ENCODE measurements at regions not wholly inside any gene's neighbourhood (a gene's known extent, or its start where the extent isn't known, plus 50 kb on each side); places are given as distances from the start of the nearest gene placed in this dataset.

- ChIA-PET CTCF (no interaction called here), POLR2A (ENCODE audit: low non-redundant PET) (no interaction called here)
- TF ChIP-seq CTCF (conservative IDR thresholded peaks at IDR 0.05; ENCODE audit: low read depth): no peak
- no peak for DNase-seq (ENCODE audit: low spot score)
- no peak overlapping the region for H3K27ac ChIP-seq
Observed at GRCh38 chr2:21999522-21999921, 875.8 kb downstream of the TDRD15 start.

- no peak overlapping the region for H3K27ac ChIP-seq
- ChIA-PET POLR2A (ENCODE audit: low non-redundant PET) (no interaction called here), CTCF (no interaction called here)
- DNase-seq (ENCODE audit: low spot score): no peak
- no peak for TF ChIP-seq CTCF (conservative IDR thresholded peaks at IDR 0.05; ENCODE audit: low read depth)
Observed at GRCh38 chr2:22002066-22002465, 878.3 kb downstream of the TDRD15 start.

- no peak for TF ChIP-seq CTCF (conservative IDR thresholded peaks at IDR 0.05; ENCODE audit: low read depth)
- CTCF ChIA-PET: no interaction called here
- POLR2A ChIA-PET (ENCODE audit: low non-redundant PET): no interaction called here
- DNase-seq (ENCODE audit: low spot score): no peak
- no peak overlapping the region for H3K27ac ChIP-seq
Observed at GRCh38 chr2:22003270-22003669, 879.5 kb downstream of the TDRD15 start.

GRCh38 chr2:22011048-22011447 lies 887.3 kb downstream of the TDRD15 start:
- ChIA-PET CTCF (no interaction called here), POLR2A (ENCODE audit: low non-redundant PET) (no interaction called here)
- no peak for TF ChIP-seq CTCF (conservative IDR thresholded peaks at IDR 0.05; ENCODE audit: low read depth)
- no peak for DNase-seq (ENCODE audit: low spot score)
- H3K27ac ChIP-seq: no peak overlapping the region

- TF ChIP-seq CTCF (conservative IDR thresholded peaks at IDR 0.05; ENCODE audit: low read depth): no peak
- CTCF ChIA-PET: no interaction called here
- POLR2A ChIA-PET (ENCODE audit: low non-redundant PET): no interaction called here
- DNase-seq (ENCODE audit: low spot score): no peak
- no peak overlapping the region for H3K27ac ChIP-seq
Observed at GRCh38 chr2:22020091-22020742, 896.4 kb downstream of the TDRD15 start.

- no peak for TF ChIP-seq CTCF (conservative IDR thresholded peaks at IDR 0.05; ENCODE audit: low read depth)
- no peak overlapping the region for H3K27ac ChIP-seq
- POLR2A ChIA-PET (ENCODE audit: low non-redundant PET): no interaction called here
- no peak for DNase-seq (ENCODE audit: low spot score)
- CTCF ChIA-PET: no interaction called here
Observed at GRCh38 chr2:22027345-22028005, 903.7 kb downstream of the TDRD15 start.
